Activated CD8-positive, alpha-beta T cell treated with anti-CD3 and anti-CD28 coated beads for 36 hours (primary cell): ENCODE measurements at regions not wholly inside any gene's neighbourhood (a gene's known extent, or its start where the extent isn't known, plus 50 kb on each side); places are given as distances from the start of the nearest gene placed in this dataset.

ENCODE experiments used
- ATAC-seq: fragments of 200-7000 bp; cut with Tn5 transposase; one replicate; pipeline ENCODE4 v1.10.0; 2021; ENCODE audit warnings: mild to moderate bottlenecking, moderate library complexity
- CTCF ChIA-PET: fragments of 350-600 bp; sonication (Branson Sonifier 250); formaldehyde crosslinking; loops from one replicate; lab custom pipeline; 2021; ENCODE audit warnings: antibody characterized with exemption; lab: Charles Lee
- POLR2A ChIA-PET: fragments of 350-600 bp; sonication (Branson Sonifier 250); formaldehyde crosslinking; loops from one replicate; lab custom pipeline; 2021; ENCODE audit warnings: antibody characterized with exemption; lab: Charles Lee
- DNase-seq: peaks from one replicate; pipeline ENCODE4 v3.0.0-alpha.2; 2020
- H3K27ac Mint-ChIP-seq: one replicate; pipeline ENCODE4 v1.8.0; 2021; ENCODE audit warnings: mild to moderate bottlenecking, mixed read lengths
- H3K27me3 Mint-ChIP-seq: one replicate; pipeline ENCODE4 v1.8.0; 2021; ENCODE audit warnings: mixed read lengths
- H3K36me3 Mint-ChIP-seq: one replicate; pipeline ENCODE4 v1.8.0; 2021; ENCODE audit warnings: low read depth, mixed read lengths
- H3K4me1 Mint-ChIP-seq: one replicate; pipeline ENCODE4 v1.8.0; 2021; ENCODE audit warnings: low read depth, mixed read lengths
- H3K4me3 Mint-ChIP-seq: one replicate; pipeline ENCODE4 v1.8.0; 2021; ENCODE audit warnings: mild to moderate bottlenecking, moderate library complexity, mixed read lengths
- H3K9me3 Mint-ChIP-seq: one replicate; pipeline ENCODE4 v1.8.0; 2021; ENCODE audit warnings: mixed read lengths
- CTCF ChIP-seq: fragments of 200-600 bp; IDR thresholded peaks from one replicate; pipeline ENCODE4 v1.8.0; 2022; ENCODE audit warnings: antibody characterized with exemption, mild to moderate bottlenecking
- intact Hi-C: fragments of 100-400 bp; cut with micrococcal nuclease; formaldehyde crosslinking; loops from one replicate; pipeline ENCODE4 v1.10.0; 2022

- Mint-ChIP-seq H3K27ac (no peak overlapping the region), H3K27me3 (peaks cover 63% of the 10 kb centered on the region)
- intact Hi-C loops: no loop called here
Measured at GRCh38 chr6:6516666-6517458, 71.7 kb upstream of the LY86 start.

GRCh38 chr6:6518631-6519427 lies 69.7 kb upstream of the LY86 start:
- no peak for DNase-seq
- Mint-ChIP-seq H3K4me1 (peaks cover 42% of the 10 kb centered on the region), H3K9me3 (no peaks in the 10 kb centered on the region), H3K4me3 (no peak overlapping the region), H3K27me3 (peaks cover 68% of the 10 kb centered on the region), H3K36me3 (no peaks in the 10 kb centered on the region), H3K27ac (no peak overlapping the region)
- CTCF ChIA-PET: interaction anchor here (0.7 to 1.5 kb wide), 2 partner anchors 28 to 107 kb away, joined by 3 read pairs; no protein-coding TSS in a partner anchor
- POLR2A ChIA-PET: interaction anchor here (0.8 to 1.3 kb wide), 2 partner anchors 39 to 52 kb away, joined by 3 read pairs; no protein-coding TSS in a partner anchor
- TF ChIP-seq CTCF: no peak
- no peak for ATAC-seq
- intact Hi-C loops: no loop called here

More at GRCh38 chr6:6516666-6517458, 71.7 kb upstream of the LY86 start:
- ATAC-seq: no peak
- Mint-ChIP-seq H3K9me3 (no peaks in the 10 kb centered on the region), H3K36me3 (no peaks in the 10 kb centered on the region), H3K4me1 (peaks cover 42% of the 10 kb centered on the region), H3K4me3 (no peak overlapping the region)
- no peak for DNase-seq
- ChIA-PET CTCF (interaction anchor here (2.5 kb wide), 1 partner anchor 30 kb away, joined by 18 read pairs; no protein-coding TSS in a partner anchor), POLR2A (interaction anchor here (1.4 kb wide), 1 partner anchor 72 kb away, joined by 4 read pairs; the partner anchor contains the start of gene LY86)
- no peak for TF ChIP-seq CTCF

- Mint-ChIP-seq H3K4me1 (peaks cover 21% of the 10 kb centered on the region), H3K27me3 (peaks cover 69% of the 10 kb centered on the region), H3K9me3 (no peaks in the 10 kb centered on the region), H3K27ac (no peak overlapping the region), H3K36me3 (no peaks in the 10 kb centered on the region), H3K4me3 (no peak overlapping the region)
- DNase-seq (no peak), ATAC-seq (no peak)
- ChIA-PET POLR2A (no interaction called here), CTCF (interaction anchor here (0.7 to 1.0 kb wide), 2 partner anchors 9 to 25 kb away, joined by 3 read pairs; no protein-coding TSS in a partner anchor)
- TF ChIP-seq CTCF: no peak
- intact Hi-C loops: no loop called here
Measured at GRCh38 chr6:6521961-6522482, 66.5 kb upstream of the LY86 start.

GRCh38 chr6:6522709-6523108 lies 65.8 kb upstream of the LY86 start:
- no peaks in the 10 kb centered on the region for H3K36me3 Mint-ChIP-seq
- no peaks in the 10 kb centered on the region for H3K9me3 Mint-ChIP-seq
- CTCF ChIA-PET: interaction anchor here (0.7 kb wide), 2 partner anchors 10 to 25 kb away, joined by 3 read pairs; no protein-coding TSS in a partner anchor
- TF ChIP-seq CTCF: no peak
- no peak overlapping the region for H3K27ac Mint-ChIP-seq
- DNase-seq (no peak), ATAC-seq (no peak)
- H3K4me3 Mint-ChIP-seq: no peak overlapping the region
- POLR2A ChIA-PET: interaction anchor here (0.6 kb wide), 1 partner anchor 1092 kb away, joined by 4 read pairs; no protein-coding TSS in a partner anchor
- intact Hi-C loops: no loop called here
- H3K27me3 Mint-ChIP-seq: peaks cover 68% of the 10 kb centered on the region
- peaks cover 18% of the 10 kb centered on the region for H3K4me1 Mint-ChIP-seq
